ENCODE measurements at regions not wholly inside any gene's neighbourhood (a gene's known extent, or its start where the extent isn't known, plus 50 kb on each side); places are given as distances from the start of the nearest gene placed in this dataset.

DNA sequence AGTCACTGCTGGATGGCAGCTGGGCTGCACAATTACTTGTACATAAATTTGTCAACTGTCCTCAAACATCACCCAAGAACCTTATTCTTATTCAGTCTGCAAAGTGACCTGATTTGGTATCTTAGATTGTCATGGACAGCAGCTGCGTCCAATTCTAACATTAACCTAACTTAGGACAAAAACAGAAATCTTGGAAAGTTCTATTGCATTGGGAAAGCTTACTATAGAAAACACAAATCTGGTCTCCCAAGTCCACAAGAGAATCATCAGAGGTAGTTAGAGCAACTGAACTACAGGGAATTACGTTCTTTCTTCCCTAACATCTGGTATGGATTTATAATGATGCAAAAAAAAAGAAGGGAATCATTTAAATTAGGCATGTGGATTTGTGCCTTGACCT lies 283.9 kb downstream of the NR2F1-AS1 start:
- no peak for DNase-seq (ENCODE audit: low read depth in 2 of 2)
- no peaks in the 10 kb centered on the region for H3K4me1 ChIP-seq (ENCODE audit: control insufficient read depth, extremely low read depth, insufficient read depth, low read length)
- no peak overlapping the region for H3K9ac ChIP-seq (ENCODE audit: insufficient read depth, low read length)
- no peak overlapping the region for H3K27ac ChIP-seq (ENCODE audit: insufficient read depth, low read length)
- H4K20me1 ChIP-seq (ENCODE audit: control insufficient read depth, extremely low read depth, insufficient read depth, low read length), result no peaks in the 10 kb centered on the region
- no peaks in the 10 kb centered on the region for H3K79me2 ChIP-seq (ENCODE audit: control insufficient read depth, insufficient read depth, low read length)
- no peaks in the 10 kb centered on the region for H3K36me3 ChIP-seq (ENCODE audit: control insufficient read depth, insufficient read depth, low read length)
- H3K4me3 ChIP-seq (replicated peaks in 1 of 4; ENCODE audit: control extremely low read depth in 1 of 4, insufficient read depth in 1 of 4, low read depth in 3 of 4, low read length in 4 of 4), result no peak overlapping the region
- H3K9me3 ChIP-seq (ENCODE audit: control insufficient read depth, insufficient read depth, low read depth, low read length), result no peaks in the 10 kb centered on the region
- H3K27me3 ChIP-seq (ENCODE audit: control insufficient read depth, insufficient read depth, low read length), result no peaks in the 10 kb centered on the region
- H2AFZ ChIP-seq (ENCODE audit: low read length), result no peak overlapping the region
- H3K4me2 ChIP-seq (ENCODE audit: extremely low read depth, insufficient read depth, low read length), result no peak overlapping the region
- no peak for TF ChIP-seq EZH2 (IDR thresholded peaks at IDR 0.05; ENCODE audit: low read length, missing control alignments)
- TF ChIP-seq, protein P1, sequence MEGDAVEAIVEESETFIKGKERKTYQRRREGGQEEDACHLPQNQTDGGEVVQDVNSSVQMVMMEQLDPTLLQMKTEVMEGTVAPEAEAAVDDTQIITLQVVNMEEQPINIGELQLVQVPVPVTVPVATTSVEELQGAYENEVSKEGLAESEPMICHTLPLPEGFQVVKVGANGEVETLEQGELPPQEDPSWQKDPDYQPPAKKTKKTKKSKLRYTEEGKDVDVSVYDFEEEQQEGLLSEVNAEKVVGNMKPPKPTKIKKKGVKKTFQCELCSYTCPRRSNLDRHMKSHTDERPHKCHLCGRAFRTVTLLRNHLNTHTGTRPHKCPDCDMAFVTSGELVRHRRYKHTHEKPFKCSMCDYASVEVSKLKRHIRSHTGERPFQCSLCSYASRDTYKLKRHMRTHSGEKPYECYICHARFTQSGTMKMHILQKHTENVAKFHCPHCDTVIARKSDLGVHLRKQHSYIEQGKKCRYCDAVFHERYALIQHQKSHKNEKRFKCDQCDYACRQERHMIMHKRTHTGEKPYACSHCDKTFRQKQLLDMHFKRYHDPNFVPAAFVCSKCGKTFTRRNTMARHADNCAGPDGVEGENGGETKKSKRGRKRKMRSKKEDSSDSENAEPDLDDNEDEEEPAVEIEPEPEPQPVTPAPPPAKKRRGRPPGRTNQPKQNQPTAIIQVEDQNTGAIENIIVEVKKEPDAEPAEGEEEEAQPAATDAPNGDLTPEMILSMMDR (conservative IDR thresholded peaks at IDR 0.05 in 1 of 2, IDR thresholded peaks at IDR 0.05 in 1 of 2; ENCODE audit: low read depth in 1 of 2, low read length in 2 of 2), result no peak

DNA sequence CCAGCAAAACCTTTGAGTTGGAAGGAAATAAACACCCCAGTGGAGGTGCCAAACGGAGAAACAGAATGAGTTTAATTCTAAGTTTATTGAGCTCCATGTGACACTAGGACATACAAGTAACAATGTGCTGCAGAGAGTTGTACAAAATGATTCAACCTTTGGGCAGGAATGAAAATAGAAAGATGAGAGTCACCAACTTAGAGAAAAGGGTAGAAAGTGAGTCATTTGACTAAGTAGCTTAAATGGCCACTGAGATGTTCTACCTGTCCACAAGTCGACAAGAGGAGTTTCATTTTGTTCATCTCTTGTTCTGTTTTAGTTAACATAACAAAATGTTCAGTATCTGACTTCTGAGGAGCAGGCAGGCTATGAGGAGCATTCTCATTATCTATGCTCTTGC lies 284.7 kb downstream of the NR2F1-AS1 start:
- Histone ChIP-seq H3K36me3 (ENCODE audit: control insufficient read depth, insufficient read depth, low read length) (no peaks in the 10 kb centered on the region), H2AFZ (ENCODE audit: low read length) (no peak overlapping the region), H3K4me1 (ENCODE audit: control insufficient read depth, extremely low read depth, insufficient read depth, low read length) (no peaks in the 10 kb centered on the region), H3K79me2 (ENCODE audit: control insufficient read depth, insufficient read depth, low read length) (no peaks in the 10 kb centered on the region), H3K4me2 (ENCODE audit: extremely low read depth, insufficient read depth, low read length) (no peak overlapping the region), H3K27ac (ENCODE audit: insufficient read depth, low read length) (no peak overlapping the region), H3K9me3 (ENCODE audit: control insufficient read depth, insufficient read depth, low read depth, low read length) (no peaks in the 10 kb centered on the region), H3K9ac (ENCODE audit: insufficient read depth, low read length) (no peak overlapping the region), H4K20me1 (ENCODE audit: control insufficient read depth, extremely low read depth, insufficient read depth, low read length) (no peaks in the 10 kb centered on the region), H3K4me3 (replicated peaks in 1 of 4; ENCODE audit: control extremely low read depth in 1 of 4, insufficient read depth in 1 of 4, low read depth in 3 of 4, low read length in 4 of 4) (no peak overlapping the region), H3K27me3 (ENCODE audit: control insufficient read depth, insufficient read depth, low read length) (no peaks in the 10 kb centered on the region)
- TF ChIP-seq, protein P1 (conservative IDR thresholded peaks at IDR 0.05 in 1 of 2, IDR thresholded peaks at IDR 0.05 in 1 of 2; ENCODE audit: low read depth in 1 of 2, low read length in 2 of 2), result no peak
- no peak for TF ChIP-seq EZH2 (IDR thresholded peaks at IDR 0.05; ENCODE audit: low read length, missing control alignments)
- DNase-seq (ENCODE audit: low read depth in 2 of 2), result peak in 1 of 2 donors; percentile 36

DNA sequence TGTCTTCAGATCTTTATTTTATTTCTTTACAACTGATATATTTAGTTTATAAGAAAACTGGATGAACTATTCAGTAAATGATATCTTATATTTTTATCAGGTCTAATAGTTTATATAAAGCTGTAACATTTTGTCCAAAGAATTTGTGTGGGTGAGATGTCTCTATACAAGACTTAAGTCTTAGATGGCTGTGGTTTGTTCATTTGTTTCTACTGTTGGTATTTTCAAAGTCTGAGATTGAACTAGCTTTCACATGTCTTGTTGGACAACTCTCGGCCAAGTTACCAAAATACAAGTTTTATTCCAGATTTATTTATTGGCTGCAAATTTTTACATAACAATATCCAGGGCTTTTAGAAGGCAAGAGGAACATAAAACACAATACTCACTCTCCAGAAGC lies 286.0 kb downstream of the NR2F1-AS1 start:
- peak in 1 of 2 donors; percentile 50 for DNase-seq (ENCODE audit: low read depth in 2 of 2)
- H4K20me1 ChIP-seq (ENCODE audit: control insufficient read depth, extremely low read depth, insufficient read depth, low read length), result no peaks in the 10 kb centered on the region
- H3K36me3 ChIP-seq (ENCODE audit: control insufficient read depth, insufficient read depth, low read length), result no peaks in the 10 kb centered on the region

More for the DNA sequence above, 286.0 kb downstream of the NR2F1-AS1 start:
- H3K9ac ChIP-seq (ENCODE audit: insufficient read depth, low read length), result no peak overlapping the region
- no peak overlapping the region for H2AFZ ChIP-seq (ENCODE audit: low read length)
- H3K4me1 ChIP-seq (ENCODE audit: control insufficient read depth, extremely low read depth, insufficient read depth, low read length), result no peaks in the 10 kb centered on the region
- no peaks in the 10 kb centered on the region for H3K79me2 ChIP-seq (ENCODE audit: control insufficient read depth, insufficient read depth, low read length)
- no peaks in the 10 kb centered on the region for H3K9me3 ChIP-seq (ENCODE audit: control insufficient read depth, insufficient read depth, low read depth, low read length)
- no peak overlapping the region for H3K4me3 ChIP-seq (replicated peaks in 1 of 4; ENCODE audit: control extremely low read depth in 1 of 4, insufficient read depth in 1 of 4, low read depth in 3 of 4, low read length in 4 of 4)
- no peak for TF ChIP-seq EZH2 (IDR thresholded peaks at IDR 0.05; ENCODE audit: low read length, missing control alignments)
- TF ChIP-seq, protein P1 (conservative IDR thresholded peaks at IDR 0.05 in 1 of 2, IDR thresholded peaks at IDR 0.05 in 1 of 2; ENCODE audit: low read depth in 1 of 2, low read length in 2 of 2), result no peak
- H3K27me3 ChIP-seq (ENCODE audit: control insufficient read depth, insufficient read depth, low read length), result no peaks in the 10 kb centered on the region
- no peak overlapping the region for H3K27ac ChIP-seq (ENCODE audit: insufficient read depth, low read length)
- no peak overlapping the region for H3K4me2 ChIP-seq (ENCODE audit: extremely low read depth, insufficient read depth, low read length)

All from fibroblast of lung (primary cell).